ENCODE measurements at regions not wholly inside any gene's neighbourhood (a gene's known extent, or its start where the extent isn't known, plus 50 kb on each side); places are given as distances from the start of the nearest gene placed in this dataset.

GRCh38 chr11:106548406-106548805 is 469.9 kb downstream of the GUCY1A2 start:
- TF ChIP-seq, protein P1, sequence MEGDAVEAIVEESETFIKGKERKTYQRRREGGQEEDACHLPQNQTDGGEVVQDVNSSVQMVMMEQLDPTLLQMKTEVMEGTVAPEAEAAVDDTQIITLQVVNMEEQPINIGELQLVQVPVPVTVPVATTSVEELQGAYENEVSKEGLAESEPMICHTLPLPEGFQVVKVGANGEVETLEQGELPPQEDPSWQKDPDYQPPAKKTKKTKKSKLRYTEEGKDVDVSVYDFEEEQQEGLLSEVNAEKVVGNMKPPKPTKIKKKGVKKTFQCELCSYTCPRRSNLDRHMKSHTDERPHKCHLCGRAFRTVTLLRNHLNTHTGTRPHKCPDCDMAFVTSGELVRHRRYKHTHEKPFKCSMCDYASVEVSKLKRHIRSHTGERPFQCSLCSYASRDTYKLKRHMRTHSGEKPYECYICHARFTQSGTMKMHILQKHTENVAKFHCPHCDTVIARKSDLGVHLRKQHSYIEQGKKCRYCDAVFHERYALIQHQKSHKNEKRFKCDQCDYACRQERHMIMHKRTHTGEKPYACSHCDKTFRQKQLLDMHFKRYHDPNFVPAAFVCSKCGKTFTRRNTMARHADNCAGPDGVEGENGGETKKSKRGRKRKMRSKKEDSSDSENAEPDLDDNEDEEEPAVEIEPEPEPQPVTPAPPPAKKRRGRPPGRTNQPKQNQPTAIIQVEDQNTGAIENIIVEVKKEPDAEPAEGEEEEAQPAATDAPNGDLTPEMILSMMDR (IDR thresholded peaks at IDR 0.05 in 4 of 5, conservative IDR thresholded peaks at IDR 0.05 in 1 of 5), result no peak
- no peak for TF ChIP-seq POLR2A (IDR thresholded peaks at IDR 0.05)
